NCI-H2029 treated with DMSO at 0.1 percent for 48 hours (cell line): ENCODE measurements at regions not wholly inside any gene's neighbourhood (a gene's known extent, or its start where the extent isn't known, plus 50 kb on each side); places are given as distances from the start of the nearest gene placed in this dataset.

Source experiments
- DNase-seq: peaks from one replicate; lab custom pipeline; 2025; lab: John Stamatoyannopoulos, UW

DNA sequence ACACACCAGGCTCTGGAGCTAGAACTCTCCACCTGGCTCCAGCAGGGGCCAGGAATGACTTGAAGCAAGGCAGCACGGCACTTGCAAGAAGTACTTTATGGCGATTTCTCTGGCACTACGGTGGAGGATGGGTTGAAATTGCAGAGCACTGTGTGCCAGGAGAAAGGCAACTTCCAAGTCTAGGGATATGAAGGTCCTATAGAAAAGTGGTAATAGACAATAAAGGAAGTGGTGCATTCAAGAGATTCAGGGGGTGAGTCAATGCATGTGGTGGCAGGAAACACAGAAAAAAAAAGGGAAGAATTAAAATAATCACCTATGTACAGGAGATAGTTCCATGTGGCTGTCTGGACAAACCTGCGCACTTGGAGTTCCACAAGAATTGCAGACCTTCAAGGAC is 240.3 kb upstream of the DYNLRB2 start:
- DNase-seq = no peak

DNA sequence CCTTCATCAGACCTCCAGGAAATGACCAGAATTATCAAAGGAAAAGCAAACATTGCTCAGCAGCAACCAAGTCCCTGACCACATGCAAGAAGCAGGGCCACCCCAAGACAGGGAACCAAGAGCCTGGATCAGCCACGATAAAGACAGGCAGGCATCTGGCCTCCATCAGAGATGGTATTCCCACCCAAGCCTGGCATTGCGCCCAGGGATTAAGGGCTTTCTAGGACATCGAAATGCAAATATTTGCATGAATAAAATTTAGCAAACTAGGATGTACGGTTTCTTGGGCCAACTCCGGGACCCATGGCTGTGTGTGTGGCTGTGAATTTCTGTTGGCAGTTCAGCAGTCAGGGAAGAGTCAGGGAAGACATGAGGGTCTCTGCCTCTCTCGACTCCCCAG is 241.4 kb upstream of the DYNLRB2 start:
- no peak for DNase-seq

DNA sequence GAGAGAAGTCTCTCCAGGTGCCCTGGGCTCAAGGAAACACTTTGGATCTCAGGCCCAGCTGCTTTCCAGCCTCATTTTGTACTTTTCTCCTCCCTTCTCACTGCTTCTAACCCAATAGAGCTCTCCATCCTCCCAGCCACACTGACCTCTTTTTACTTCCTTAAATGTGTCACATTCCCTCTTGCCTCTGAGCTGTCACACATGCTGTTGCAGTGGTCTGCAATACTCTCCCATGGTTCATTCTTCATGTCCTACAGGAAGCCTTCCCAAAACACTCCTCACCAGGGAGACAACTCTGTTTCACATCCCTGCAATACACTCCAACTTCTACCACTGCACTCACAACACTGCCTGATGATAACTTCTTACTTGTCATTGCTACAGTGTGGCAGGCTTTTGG is 242.1 kb upstream of the DYNLRB2 start:
- no peak for DNase-seq

DNA sequence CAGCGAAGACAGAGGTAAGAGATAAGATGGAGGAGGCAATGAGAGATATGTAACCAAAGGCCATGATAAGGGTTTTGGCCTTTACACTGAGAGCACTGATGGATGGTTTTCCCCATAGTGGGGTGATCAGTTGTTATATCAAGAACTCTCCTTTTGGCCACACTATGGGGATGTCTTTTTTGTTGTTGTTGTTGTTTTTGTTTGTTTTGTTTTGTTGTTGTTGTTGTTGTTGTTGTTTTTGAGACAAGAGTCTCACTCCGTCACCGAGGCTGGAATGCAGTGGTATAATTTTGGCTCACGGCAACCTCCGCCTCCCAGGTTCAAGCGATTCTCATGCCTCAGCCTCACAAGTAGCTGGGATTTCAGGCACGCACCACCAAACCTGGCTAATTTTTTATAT is 244.8 kb upstream of the DYNLRB2 start:
- no peak for DNase-seq

DNA sequence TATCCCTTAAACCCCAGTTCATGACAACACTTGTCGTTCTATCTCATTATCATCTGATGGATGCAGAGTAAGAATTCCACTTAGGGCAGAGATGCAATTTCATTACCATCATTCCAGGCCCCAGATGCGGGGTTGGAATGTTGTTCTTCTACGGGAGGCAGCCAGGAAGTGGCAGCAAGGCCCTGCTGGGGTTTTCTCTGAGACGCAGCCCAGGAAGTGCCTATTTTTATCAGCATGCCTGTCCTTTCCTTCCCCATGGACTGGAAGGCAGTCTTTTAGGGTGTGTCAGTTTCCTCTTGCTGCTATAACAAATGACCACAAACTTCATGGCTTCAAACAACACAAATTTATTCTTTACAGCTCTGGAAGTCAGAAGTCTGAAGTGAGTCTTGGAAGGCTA is 246.6 kb upstream of the DYNLRB2 start:
- no peak for DNase-seq

DNA sequence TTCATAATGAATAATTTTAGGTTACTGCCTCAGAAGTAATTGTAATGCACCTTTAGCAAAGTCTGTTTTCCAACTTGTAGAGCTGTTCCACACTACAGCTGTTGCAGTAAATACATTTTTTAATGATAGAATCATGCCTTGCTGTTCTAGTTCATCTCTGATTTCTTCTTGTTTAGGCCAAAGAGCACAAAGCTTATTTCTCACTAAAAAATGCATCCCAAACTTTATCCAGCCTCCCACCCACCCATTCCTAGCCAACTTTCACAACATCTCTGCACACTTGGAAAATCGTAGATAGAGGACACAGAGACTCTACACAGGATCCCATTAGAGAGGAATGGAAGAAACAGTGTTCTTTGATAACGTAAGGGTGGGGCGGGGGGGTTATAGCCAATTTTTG is 252.2 kb upstream of the DYNLRB2 start:
- no peak for DNase-seq

DNA sequence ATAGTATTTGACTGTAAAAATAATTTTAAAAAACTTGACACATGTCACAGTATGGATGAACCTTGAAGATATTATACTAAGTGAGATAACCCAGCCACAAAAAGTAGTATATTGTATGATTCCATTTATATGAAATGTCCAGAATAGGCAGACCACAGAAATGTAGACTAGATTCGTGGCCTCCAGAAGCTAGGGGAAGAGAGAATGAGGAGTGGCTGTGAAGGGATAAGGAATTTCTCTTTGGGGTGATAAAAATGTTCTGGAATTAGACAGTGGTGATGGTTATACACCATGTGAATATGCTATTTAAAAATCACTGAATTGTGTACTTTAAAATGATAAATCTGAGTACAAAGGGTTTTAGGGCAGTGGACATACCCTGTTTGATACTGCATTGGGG is 253.1 kb upstream of the DYNLRB2 start:
- DNase-seq = no peak

DNA sequence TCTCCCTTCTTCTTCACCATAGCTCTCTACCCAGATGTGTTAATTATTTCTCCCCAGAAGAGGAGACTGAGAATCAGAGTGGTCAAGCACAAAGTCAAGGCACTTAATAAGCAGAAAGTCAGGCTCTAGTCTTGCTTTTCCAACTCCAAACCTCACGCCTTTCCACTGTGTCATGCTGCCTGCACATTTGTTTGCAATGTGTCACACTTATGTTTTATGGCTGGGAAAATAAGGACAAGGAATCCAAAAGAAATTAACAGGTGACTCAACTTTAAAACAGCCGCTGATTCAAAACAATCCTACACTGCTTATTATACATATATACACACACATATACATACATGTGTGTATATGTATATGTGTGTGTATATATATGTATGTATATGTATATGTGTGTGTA is 255.7 kb upstream of the DYNLRB2 start:
- DNase-seq = no peak

DNA sequence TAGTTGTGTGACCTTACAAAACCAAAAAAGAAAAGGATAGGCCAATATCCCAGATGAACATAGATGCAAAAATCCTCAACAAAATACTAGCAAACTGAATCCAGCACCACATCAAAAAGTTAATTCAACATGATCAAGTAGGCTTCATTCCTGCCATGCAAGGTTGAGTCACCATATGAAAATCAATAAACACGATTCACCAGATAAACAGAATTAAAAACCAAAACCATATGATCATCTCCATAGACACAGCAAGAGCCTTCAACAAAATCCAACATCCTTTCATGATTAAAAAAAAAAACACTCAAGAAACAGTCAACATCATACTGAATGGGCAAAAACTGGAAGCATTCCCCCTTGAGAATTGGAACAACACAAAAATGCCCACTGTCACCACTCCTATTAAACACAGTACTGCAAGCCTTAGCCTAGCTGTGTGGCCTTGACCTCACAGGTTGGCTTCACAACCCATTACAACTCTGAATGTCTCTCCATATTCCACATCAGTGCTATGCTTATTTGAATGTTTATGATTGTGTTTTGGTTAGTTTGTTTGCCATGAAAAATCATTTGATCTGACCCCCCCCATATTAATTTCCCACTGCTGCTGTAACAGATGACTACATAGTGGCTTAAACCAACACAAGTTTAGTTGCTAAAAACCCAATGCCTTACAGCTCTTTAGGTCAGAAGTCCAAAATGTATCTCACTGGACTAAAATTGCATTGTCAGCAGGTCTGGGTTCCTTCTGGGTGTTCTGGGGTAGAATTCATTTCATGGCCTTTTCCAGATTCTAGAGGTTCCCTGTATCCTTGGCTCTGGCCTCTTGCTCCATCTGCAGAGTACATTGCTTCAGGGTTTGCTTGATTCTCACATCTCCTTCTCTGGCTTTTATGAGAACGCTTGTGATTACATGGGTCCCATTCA is 257.1 kb upstream of the DYNLRB2 start:
- DNase-seq = no peak

DNA sequence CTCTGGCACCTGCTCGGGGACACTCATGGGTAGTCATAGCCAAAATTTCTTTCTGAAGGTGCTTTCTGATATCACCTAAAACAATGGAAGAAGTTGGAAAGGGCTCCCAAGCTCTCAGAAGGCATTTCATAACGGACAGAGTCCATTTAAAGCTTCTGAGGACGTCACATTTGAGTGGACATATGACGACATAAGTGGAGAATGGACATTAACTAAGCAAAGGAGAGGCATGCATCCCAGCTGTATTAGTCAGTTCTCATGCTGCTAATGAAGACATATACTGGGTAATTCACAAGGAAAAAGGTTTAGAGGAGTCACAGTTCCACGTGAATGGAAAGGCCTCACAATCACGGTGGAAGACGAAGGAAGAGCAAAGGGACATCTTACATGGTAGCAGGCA is 260.2 kb upstream of the DYNLRB2 start:
- DNase-seq = no peak

DNA sequence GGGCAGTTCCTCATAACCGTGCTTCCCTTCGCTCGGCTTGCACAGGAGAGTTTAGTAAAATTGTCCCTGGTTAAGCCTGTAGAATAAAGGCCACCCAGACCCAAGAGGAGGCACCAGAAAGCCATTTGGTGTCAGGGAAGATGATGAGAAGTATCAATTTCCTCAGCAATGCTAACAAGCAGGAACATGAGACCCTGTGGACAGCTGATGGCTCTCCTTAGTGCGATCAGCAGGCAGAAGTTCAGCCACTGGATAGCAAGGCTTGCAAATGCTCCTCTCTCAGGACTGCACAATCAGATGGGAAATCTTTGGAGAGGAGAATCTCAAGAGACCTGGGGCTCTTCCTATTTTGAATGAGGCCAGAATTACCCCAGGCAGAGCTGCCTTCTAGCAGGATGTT is 261.1 kb upstream of the DYNLRB2 start:
- no peak for DNase-seq

DNA sequence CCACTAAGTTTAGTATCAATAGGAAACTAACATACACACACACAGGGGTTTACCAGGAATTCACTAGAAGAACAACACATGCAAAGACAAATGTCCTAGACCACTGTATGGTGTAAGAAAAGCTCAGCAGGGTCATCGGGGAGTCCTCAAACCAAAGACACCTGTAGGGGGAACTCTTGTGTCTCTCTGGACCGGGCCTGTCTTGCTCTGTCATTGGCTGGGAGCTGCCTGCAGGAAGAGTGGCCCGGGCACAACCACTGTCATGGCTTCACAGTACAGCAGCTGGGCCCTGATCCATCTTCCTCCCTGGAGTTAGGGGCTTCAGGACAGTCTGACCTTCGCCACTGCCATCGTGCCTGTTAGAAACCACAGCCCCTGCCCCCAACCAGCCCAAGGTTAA is 263.6 kb upstream of the DYNLRB2 start:
- DNase-seq = no peak

DNA sequence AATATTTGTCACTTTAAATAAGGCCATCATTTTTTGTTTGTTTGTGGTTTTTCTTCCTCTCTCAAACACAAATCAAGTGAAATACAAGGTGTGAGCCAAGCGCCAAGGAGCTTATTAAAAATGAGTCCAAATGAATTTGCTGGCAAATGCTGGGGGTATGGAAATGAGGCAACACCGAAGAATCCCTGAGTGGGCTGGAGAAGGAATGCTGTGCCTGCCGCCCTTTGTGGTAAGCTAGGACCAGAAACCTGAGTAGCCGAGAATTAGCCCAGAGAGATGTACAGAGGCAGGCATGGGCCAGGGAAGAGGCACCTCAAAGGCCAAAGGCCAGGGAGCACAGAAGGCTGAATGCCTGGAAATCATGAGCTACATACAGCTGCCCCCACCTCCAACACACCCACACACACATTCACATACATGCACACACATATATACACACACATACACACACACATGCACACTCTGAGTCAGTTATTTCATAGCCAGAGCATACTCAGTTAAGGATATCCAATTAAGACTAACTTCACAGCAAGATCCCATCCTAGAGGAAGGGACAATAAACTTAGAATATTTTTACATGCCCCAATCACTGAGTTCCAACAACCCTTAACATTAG is 266.1 kb upstream of the DYNLRB2 start:
- DNase-seq = no peak

DNA sequence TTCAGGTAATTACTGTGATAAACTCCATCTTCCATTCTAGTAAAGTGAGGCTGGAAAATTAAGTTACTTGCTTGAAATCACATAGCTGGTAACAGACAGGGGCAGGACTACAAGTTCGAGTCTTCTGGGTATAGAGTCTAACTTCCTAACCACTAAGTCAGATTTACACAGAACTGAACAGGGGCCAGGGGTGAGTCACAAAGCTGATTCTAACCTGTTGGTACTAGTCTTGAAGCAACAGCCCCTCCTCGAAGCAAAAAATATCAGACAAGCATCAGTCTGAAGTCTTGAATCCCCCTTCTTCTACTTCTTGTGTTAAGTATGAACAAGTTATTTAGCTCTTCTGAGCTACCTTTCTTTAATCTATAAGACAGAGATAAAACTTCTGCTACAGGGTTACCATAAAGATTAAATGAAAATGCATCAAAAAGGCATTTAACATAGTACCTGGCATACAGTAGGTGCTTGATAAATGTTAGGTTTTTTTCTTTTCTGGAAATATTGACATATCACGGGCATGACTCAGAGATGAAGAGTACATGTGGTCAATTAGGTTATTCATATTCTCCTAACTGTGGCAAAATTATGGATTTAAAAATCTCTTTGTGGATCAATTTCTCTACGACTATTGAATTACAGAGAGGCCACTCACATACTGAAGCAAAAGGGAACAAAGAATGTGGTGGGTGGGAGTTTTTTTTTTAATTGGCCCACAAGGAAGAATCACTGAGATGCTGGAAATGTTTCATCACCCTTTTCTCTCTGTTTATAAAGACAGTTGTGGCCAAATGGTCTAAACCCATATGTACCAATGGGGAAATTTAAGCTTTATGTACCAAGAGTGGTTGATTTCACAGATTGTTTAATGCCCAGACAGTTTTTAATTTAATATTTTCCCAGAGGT is 266.9 kb upstream of the DYNLRB2 start:
- no peak for DNase-seq

DNA sequence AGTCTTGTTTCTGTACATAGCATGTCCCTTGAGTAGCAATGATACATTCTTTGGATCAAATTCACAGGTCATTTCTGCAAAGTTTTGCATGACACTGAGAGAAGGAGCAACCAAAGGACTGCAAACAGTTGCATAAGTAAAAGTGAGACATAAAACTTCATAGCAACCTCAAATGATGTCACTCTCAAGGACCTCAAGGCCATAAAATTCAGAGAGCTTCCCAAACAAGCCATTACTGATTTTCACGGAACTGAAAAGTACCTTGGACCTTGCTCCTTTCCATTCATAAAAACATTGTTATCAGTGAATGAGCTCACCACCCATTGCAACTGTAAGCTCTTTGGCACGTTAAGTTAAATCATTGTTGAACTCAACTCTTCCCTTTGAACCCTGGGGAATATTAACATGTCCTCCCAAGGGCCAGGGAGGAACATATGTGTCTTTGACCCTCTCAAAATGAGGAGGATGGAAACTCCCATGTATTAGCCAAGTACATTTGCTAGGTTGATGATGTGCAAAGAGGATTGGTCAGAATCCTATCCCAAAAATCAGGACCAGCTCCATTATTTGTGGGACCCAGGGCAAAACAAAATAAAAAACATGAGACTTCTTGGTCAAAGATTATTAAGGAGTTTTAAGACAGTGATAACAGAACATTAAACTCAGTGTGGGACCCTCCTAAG is 275.0 kb upstream of the DYNLRB2 start:
- no peak for DNase-seq

DNA sequence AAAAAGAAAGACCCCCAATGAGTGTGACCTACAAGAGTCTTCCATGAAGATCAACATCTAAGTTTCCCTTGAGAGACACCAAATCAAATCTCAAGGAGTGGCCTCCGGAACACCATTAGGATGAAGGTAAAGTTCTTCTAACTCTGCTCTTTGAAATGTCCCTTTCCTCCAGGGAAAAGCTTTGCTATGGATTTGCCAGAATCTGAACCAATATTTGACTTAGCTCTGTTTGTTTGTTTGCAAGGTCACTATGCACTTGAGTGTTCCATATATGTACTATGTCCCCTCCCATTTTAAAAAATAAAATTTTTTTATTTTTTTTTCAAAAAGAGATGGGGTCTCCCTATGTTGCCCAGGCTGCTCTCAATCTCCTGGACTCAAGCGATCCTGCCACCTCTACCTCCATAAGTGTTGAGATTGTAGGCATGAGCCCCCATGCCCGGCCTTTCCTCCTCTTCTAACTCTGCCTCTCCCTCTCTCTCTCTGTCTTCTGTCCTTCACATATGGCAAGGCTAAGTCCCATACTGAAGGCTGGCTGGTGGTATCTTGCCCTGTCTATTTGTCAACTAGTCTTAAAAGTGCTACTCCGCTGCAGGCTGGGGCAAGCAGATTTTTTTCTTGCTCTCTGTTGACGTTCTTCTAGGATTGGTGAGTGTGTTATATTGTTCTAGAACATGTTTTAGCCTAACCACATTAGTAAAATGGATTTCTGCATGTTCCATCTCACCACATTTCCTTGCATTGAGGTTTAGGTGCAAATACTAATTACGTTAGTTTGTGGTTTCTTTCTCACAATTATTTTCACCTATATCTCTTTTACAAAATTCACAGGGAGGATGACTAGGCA is 276.7 kb upstream of the DYNLRB2 start:
- no peak for DNase-seq

DNA sequence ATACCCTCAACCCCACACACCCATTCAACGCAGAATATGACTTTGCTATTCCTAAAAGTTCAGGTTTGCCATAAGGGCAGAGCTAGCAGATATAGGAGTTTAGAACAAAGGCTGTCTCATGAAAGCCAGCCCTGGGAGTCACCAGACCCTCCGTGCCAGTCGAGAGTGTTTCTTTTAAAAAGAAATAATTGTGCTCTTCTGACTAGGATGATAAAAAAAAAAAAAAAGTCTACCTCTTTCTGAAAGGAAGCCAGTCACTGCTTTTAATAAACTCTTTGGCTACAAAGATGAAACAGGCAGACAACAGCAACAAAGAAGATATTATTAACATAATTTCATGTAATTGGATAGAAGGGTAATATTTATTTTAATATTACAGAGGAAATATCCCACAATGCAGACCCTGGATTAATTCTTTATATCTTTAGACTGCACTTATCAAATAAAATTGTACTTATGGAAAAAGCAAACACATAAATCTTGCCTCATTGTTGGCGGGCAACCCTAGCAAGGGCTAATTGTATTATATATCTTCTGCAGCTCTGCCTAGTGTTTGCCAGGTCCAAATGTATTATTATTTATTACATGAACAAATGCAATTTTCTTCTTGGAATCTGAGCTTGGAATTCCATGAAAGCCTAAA is 277.5 kb upstream of the DYNLRB2 start:
- no peak for DNase-seq

DNA sequence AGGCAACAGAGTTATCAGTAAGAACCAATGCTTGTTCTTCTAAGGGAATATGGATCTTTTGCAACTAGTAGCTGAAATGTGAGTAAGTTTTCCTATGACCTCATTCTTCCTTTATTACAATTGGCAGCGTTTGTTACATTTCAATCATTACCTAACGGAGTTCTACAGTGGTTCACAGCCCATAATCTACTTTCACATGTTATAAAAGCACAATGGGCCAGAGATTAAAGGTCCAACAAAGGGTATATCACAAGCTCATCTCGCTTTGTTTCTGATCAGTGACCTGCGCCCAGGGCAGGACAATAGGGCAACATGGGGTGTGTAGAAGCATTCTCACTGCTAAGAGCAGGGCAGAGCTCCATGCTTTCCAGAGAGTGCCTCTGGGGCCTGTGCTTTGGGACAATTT is 279.9 kb upstream of the DYNLRB2 start:
- DNase-seq = no peak

DNA sequence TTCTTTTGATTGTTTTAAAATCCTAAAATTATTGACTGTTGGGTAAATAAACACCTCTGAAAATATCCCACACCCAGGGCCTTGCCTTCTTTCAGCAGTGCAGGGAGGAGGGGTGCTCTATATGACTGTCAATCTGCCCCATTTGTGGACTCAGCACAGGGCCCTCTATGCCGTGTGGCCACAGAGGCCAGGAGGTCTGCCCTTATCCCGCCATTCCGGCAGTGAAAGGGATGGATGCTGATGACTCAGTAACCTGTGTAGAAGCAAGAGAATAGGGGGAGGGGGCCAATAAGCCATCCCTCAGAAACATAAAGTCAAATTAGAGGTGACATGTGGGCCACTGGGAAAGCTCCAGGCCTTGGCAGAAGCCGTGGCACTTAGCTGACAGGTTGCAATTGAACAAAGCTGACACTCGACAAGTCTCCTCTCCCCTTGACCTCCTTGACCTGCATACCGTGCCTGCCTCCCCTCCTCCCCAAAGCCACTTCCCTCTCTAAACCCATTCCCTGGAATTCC is 281.4 kb upstream of the DYNLRB2 start:
- no peak for DNase-seq

DNA sequence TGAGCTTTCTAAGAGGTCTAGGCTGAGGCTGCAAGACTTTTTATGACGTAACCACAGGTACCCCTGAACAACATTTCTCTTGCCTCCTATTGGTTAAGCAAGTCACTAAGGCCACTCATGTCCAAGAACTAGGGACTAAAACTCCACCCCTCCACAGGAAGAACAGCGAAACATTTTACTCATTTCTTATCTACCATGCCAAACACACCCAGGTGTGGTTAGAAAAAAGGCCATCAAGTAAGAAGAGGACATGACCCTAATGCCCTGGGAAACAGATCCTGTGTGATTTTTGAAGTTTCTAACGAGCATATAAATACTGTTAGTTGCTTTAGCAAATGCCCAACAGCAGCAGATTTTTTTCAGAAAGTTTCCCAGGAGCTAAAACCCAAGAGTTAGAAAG is 282.4 kb upstream of the DYNLRB2 start:
- no peak for DNase-seq
